NCI-H446 (cell line): ENCODE measurements at regions not wholly inside any gene's neighbourhood (a gene's known extent, or its start where the extent isn't known, plus 50 kb on each side); places are given as distances from the start of the nearest gene placed in this dataset.

ENCODE experiments used
- DNase-seq, 2 experiments: peaks; one replicate each; lab custom pipeline; 2025; lab: John Stamatoyannopoulos, UW

DNA sequence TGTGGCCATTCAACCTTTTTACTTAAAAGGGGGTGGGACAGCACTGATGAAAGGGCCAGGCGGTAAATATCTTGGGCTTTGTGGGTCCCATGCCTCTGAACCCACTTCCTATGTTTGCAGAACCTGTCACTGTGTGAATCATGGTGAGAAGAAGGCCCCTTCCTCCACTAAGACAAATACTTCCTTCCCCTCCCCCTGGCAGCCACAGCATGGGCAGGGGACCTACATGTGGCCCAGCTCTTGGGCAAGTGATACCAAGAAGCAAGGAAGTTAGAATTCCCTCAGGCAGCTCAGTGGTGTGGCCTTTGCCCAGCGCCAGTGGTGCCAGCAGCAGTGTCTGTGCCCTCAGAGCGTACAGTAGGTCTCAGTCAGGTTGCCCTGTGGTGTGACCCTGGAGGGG, 168.6 kb downstream of the TRIM33 start:
- DNase-seq: no peak

DNA sequence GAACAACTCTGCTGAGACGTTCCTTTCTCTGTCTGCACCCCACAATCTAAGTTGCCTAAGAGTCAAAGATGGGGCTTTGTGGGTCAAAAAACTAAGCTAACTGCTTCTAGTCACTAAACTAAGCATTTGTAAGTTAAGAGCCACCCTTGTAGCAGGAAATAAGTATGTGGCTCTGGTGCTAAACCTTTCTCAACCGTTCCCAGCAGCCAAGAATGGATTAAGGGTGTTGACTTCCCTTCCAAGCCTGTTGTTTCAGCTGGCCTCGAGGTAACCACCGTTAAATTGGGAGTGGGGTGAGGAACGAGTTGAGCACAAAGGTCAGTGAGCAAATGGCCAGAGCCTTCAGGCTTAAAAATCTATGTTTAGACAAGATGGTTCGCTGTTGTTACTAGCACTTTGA, 169.1 kb downstream of the TRIM33 start:
- DNase-seq: no peak

DNA sequence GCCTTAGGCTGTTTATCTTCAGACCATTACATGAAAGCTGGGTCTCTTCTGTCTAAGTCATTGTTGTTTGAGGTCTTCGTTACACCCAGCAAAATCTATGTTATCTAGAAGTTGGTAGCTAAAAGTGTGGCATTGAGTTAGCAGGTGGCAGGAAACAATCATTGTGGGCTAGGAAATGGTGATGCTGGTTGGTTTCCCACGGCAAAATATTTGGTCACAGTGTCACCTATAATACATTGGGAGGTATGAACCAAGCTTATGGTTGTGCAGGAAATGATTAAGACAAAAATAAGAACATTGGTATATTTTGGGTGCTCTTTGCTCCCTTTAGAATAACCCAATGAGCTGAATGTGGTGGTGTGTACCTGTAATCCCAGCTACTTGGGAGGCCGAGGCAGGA, 169.7 kb downstream of the TRIM33 start:
- DNase-seq: no peak

DNA sequence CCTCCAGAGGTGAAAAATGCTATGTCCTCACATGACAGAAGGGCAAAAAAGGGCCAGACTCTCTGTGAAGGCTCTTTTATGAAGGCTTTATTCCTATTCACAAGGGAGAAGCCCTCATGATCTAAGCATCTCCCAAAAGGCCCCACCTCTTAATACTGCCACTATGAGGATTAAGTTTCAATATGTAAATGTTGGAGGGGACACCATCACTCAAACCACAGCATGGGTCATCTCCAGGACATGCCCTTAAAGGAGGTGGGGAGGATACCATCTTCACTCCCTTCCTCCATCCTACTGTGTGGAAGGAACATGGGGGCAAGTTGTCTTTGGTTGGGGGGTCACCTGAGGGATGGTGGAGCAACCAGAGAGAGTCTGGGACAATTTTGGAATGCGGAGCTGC, 170.1 kb downstream of the TRIM33 start:
- DNase-seq: no peak

DNA sequence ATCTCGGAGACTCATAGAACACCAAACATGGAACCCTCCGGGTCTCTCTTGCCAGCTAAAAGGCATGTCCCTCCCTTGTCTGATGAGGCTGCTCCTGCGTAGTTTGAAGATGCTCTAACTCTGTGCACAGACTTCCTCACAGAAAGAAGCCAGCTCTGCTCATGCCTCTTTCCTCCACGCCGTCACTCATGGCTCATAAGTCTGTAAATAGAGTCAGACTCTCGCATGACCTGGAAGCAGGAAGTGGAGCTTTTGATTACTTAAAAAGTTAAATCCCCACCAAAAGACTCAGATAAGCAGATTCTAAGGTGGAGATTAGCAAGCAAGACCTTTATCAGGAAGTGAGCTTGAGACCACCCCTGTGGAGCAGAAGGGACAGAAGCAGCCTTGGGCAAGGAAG, 171.6 kb downstream of the TRIM33 start:
- no peak for DNase-seq

DNA sequence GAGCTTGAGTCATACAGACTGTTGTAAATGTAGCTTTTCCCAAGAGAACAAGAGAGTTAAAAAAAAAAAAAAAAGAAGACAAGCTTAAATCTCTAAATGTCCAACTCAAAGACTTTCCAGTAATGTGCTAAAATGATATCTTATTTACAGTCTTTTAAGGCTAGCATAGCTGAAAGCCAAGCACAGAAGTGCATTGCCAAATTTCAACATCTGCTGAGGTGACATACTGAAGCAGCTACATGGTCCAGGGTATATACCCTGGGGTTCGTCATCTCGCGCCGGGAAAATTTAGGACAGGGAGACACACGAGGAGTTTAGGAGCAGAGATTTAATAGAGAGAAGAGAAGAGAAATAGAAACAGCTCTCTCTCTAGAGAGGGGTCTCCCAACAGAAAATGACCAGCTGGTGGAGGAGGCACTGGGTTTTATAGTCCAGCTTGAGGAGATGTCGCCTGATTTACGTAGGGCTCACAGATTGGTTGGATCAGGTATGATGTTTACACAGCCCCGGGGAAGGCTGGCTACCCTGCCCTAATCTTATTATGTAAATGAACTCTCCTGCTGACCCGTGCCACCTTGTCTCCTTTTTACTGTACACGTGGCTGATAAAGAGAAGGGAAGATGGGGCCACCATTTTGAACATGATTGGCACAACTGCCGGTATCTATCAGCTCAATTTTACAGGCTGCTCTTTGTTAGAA, 172.7 kb downstream of the TRIM33 start:
- no peak for DNase-seq

DNA sequence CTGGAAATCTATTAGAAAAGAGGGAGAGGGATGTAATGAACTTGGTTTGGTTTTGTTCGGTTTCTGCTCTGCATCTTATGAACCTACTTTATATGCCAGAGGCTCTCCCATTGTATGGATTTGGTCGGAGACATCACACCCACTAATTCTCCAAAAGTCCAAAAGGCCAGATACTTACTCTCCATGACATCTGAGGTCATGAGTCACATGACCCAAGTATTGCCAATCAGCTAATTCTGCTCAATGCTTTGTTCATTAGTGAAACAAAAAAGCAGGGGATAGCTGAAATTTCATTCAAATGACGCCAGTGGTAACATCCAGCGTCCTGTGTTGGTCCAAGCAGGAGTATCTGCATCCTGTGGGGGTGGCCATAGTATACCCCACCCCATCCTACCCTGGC, 173.6 kb downstream of the TRIM33 start:
- no peak for DNase-seq

DNA sequence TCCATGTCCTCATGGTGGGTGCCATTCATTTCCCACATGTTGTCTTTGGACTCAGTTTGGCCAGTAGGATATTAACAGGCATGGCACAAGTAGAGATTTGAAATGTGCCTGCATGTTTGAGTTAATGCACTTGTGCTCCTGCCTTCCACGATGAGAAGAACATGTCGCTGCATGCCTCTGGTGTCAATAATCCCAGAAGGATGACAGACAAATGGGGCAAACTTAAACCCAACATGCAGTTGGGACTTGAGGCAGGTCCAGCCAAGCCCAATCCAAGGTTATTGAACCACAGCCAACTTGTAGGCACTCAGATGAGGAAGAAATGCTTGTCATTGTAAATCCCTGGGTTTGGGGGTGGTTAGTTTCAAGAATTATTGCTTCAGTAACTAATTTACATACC, 174.6 kb downstream of the TRIM33 start:
- DNase-seq: no peak

DNA sequence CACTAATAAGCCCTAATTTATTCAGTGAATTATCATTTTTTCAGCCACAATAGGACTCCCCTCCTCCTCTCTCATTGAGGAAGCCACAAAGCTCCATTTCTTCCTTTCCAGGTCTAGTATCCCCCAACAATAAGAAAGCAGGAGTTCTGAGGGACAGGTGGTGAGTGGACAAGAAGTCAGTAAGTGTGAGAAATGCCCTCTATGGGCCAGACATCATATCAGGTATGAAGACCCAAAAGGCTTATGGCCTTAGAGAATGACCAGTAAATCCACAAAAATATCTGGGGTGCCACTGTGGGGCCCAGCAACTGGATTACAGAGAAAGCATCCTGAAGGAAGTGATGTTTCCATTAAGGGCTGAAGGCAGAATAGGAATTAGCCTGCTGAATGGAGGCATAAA, 175.7 kb downstream of the TRIM33 start:
- no peak for DNase-seq

DNA sequence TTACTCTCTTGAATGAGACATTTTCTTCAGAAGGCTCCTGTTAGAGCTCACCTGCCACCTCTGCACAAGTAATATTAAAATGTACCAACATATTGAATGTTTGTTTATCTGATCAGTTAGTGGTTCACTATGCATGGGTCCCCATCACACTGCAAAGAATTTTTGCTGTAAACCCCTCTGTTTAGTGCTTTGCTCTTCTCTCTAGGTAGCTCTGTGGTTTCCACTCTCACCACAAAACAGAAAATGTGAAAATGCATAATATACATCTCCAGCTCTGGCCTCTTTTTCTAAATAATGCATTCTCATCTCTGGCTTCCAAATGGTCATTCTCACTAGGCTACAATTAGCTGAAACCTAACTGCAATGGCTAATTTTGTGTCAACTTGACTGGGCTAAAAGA, 176.7 kb downstream of the TRIM33 start:
- DNase-seq: no peak

DNA sequence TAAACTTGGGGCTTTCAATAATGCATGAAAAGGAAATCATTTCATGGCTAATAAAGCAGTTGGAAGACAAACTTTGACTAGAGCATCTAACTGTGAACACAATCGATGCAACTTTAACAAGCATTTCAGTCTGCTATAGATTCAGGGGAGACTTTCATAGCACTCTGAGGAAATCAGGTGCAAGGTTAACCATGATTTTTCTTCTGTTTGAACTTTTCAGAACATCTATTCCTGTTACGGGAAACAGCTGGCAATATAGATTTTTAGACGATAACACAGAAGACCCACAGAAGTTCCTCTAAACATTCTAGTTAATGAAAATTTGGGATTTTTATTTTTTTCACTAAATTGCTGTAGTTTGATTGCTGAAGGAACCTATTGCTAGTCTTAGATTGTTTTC, 177.3 kb downstream of the TRIM33 start:
- no peak for DNase-seq

DNA sequence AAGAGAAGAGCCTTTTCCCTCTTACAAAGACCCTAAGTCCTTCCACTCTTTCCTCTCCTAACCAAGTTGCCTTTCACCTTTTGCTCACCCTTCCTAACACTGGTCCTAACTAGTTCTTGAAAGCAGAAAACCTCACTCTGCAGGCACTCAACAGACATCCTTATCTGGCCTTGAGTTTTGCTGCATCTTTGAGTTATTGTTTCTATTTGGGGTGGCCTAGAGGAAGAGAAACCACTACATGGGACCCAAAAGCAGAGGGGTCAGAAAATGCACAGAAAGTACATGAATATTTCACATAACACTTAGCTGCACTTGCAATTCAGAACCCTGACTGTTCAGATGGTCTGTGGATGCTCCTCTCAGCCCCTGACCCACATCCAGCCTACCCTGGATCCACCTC, 178.3 kb upstream of the SYT6 start:
- no peak for DNase-seq

DNA sequence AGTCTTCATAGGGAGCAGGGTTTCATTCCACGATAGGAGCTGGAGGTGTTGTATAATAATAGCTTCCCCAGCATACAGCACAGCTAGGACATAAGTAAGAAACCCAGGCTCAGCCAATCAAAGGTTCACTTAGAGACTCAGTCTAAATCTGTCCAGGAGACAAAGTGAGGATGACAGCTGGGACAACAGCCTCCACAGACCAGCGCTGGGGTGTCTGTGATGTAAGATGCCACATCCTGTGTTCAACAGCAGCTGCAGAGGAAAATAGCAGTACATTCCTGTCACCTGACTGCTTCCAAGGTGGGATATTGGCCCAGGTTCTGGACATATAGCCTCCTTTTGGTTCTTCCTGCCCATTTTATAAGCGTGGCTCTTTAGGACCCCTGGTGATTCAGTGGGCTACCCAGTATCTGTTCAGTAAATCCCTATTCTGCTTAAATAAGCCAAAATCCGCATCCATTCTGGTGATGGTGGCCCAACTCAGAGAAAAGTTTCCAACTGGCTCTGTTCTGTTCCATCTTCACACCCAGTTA, 176.8 kb upstream of the SYT6 start:
- DNase-seq: no peak

DNA sequence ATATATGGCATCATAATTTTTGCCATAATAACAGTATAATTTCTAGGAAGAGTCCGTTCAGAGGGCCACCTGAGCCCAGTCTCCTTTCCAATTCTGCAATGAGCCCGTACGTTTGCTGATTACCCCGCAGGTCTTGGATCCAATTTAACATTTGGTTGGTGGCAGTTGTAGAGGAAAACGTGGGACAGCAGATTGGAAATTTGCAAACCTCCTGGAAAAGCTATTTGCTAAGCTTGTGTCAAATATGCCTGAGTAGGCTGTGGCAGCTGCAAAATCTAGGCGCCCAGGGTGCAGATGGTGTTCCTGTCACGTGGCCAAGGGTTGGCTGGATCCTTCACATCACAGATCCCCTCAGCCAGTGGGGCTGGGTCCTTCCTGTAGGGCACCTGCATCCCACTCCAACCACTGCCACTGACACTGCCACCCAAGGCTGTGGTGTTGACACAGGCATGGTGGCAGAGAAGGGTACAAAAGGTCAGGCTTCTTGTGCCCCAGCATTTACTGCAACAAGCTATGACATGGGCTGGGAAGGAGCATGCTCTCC, 174.8 kb upstream of the SYT6 start:
- DNase-seq: peak; percentile 13 to 80

DNA sequence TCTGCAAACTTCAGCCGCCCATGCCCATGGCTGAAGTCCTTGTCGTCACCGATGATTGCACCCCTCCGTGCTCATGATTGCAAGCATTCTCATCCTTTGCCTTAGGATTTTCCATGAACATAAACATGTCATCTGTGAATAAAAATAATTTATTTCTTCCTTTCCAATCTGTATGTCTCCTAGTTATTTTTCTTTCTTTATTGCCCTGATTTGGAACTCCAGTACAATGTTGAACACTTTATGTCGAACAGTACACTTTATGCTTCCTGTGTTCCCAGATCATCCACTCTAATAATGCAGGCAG, 170.9 kb upstream of the SYT6 start:
- DNase-seq: no peak

DNA sequence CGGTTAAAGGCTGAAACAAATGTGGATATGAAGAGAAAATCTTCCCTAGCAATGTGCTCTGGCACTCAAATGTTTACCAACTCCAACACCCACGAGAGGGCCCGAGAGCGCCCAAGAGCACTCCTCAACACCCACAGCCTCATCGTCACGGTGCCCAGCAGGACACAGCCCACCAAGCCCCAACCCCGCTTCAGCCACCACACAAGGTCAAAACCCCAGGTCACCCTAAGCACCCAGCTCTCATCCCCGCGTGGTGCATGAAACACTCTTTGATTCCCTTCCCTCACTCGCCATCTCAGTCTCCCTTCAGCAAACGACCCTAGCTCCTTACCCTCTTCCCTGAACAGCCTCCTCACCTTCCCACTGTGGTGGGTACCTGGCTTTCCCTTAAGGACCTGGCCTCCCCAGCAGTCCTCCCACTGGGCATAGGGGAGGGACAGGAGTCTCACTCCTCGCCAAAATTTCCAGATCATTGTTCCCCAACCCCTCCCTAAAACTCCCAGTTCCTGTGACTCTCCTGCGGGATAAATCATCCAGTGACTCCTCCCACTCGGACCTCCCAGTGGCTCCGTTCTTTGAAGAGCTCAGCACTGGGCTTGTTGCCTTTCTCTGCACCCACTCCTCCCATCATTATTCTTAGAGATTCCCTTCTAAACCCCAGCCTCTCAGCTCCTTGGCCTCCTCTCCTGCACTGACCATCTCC, 170.4 kb upstream of the SYT6 start:
- no peak for DNase-seq

DNA sequence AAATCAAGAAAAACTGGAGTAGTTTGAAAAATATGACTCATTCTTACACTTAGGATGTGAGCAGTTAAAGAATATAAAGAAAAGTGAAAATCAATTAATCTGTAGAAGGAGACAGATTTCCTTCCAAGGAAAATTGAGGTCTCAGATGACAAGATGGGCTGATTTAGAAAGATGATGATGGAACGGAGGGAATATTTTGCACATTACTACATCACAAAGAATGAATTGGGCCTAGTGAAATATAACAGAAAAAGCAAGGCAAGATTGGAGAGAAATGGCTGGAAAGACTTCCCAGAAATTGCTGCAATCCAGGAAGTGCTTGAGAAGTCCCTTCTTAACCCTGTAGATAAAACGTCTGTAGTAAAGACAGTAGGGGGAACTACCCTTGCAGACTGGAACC, 169.1 kb upstream of the SYT6 start:
- no peak for DNase-seq

DNA sequence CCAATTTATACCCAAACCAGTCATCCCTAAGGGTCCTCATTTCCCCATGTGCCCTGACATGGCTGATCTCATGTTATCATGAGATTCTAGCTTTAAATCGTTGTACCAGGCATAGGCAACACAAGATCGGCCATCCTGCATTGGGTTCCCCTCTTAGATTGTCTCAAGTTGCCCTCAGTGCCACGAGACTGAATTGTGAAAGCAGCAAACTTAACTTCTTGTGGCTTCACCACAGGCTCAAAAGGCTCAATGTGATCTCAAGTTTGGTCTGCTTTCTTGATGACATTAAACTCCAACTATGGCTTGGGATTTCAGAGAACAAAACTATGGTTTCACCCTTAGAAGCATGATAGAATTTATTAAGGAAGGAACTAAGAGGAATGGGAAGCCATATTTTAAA, 168.5 kb upstream of the SYT6 start:
- no peak for DNase-seq

DNA sequence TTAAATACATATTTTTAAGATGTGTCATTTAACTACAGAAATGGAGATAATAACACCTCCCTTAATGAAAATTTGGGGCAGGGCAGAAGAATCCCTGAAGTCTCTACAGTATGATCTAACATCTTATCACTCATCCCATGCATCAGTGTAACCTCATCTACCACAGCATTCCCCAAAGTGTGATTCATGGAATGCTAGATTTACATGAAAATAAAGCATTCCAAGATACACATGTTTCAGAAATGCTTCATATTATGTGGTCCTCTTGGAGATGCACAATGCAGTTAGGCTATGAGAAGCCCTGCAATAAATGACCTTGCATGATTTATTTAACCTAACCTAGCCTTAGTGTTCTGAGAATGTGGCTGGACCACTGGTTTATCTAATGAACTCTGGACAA, 166.9 kb upstream of the SYT6 start:
- DNase-seq: no peak

DNA sequence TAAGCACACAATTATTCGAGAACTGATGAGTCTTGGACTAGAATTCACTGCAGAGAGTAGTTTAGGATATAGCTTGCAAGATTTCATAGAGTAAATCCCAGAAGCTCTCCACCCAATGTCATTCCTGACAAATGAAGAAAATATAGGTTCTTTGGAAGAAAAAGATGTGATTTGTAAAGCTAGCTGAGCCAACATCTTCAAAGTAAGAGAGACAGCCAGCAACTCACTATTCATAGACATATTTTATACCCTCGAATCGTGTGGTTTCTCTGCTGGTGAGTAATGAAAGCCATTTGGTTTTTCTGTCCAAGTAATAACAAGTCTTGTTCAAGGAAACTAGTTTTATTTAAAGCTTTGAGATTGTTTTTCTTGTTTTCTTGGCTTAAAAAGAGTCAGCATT, 165.7 kb upstream of the SYT6 start:
- DNase-seq: no peak

DNA sequence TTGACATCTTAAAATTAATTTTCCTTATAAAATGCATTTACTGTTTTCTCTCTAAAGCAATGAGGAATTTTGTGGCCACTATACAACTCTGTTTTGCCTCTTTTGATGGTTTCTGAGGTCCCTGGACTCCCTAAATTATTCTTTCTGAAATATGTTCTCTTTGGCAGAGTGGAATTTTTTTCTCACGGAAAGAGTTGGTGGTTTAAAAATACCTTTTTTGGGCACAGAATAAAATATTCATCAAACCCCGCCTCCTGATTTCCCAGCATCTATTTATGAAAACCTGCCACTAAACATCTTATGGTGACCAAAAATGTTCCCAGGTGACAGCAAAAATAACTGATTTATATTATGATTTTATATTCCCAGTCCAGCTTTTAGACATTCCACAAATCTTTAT, 165.3 kb upstream of the SYT6 start:
- DNase-seq: no peak

DNA sequence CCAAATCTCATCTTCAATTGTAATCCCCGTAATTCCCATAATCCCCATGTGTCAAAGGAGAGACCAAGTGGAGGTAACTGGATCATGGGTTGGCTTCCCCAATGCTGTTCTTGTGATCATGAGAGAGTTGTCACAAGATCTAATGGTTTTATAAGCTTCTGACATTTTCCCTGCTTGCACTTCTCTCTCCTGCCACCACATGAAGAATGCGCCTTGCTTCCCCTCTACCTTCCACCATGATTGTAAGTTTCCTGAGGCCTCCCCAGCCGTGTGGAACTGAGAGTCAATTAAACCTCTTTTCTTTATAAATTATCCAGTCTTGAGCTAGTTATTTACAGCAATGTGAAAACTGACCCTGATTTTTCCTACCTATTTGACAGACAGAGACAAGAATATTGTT, 162.5 kb upstream of the SYT6 start:
- DNase-seq: no peak

DNA sequence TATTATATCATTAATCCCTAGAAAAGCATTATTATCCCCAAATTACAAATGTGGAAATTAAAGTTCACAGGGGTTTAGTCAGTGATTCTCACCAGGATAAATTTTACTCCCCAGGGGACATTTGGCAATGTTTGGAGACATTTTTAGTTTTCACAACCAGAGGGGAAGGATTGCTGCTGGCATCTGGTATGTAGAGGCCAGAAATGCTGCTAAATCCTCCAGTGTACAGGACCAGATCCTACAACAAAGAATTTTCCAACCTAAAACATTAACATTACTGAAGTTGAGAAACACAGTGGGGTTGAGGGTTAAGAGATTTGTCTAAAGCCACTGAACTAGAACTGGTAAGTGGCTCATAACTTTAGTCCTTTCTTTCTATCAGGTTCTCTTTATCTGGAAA, 162.0 kb upstream of the SYT6 start:
- DNase-seq: no peak

DNA sequence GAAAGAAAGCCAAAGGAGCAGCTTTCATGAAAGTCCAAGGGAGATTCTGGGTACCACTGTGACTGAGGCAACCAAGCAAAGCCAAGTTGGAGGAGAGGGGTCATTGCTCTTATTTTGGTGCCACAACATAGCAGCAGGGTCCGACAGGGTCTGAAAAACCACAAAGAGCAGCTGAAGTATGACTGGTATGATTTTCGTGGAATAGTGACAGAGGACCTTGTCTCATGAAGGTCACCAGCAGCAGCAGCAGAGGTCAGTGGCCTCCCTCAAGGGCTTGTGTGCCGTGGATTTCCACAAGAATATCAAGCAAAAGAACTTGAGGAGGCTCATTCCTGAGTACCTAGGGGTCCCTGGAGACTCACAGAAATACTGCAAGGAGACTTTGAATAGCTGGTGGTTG, 160.9 kb upstream of the SYT6 start:
- DNase-seq: no peak
